LNCaP clone FGC (cell line): ENCODE measurements at regions not wholly inside any gene's neighbourhood (a gene's known extent, or its start where the extent isn't known, plus 50 kb on each side); places are given as distances from the start of the nearest gene placed in this dataset.

Experiments used
- DNase-seq: peaks from one replicate; pipeline ENCODE4 v3.0.0-alpha.2; 2011; ENCODE audit warnings: low read depth
- H3K4me3 ChIP-seq: 2 replicates; pipeline ENCODE4 v1.5.1; 2011; ENCODE audit warnings: mild to moderate bottlenecking, low read depth, low read length, control low read depth
- TF ChIP-seq, protein P1 (sequence below): IDR thresholded peaks from 2 replicates; pipeline ENCODE4 v1.5.1; 2012; ENCODE audit warnings: mild to moderate bottlenecking; ENCODE audit not compliant: control insufficient read depth, insufficient read depth; ENCODE audit errors: extremely low read depth

DNA sequence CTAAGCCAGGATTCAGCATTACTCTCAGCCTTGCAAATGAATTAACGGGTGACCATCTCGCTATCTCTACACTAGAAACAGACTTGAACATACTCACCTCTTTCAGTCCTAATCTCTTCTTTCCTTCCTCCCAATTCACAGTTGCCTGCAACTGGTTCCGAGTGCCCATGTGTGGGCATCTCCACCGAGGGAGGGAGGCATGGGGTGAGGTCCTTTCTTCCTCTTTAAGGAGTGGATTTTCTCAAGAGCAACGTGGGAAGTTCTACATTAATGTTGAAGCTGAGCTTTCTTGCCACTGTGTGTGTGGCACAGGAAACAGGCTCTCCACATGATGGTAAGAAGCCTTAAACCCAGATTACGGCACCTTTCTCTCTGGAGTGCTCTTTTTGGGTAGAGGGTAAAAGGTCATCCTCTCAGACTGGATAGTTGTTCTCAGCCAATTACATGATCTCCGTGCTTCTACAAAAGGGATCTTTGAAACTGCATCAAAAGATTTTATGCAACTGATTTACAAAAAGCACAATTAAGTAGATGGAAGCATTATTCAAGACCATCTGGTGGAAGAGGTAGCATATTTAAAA, 286.8 kb upstream of the NR2F2 start:
- TF ChIP-seq, protein P1, sequence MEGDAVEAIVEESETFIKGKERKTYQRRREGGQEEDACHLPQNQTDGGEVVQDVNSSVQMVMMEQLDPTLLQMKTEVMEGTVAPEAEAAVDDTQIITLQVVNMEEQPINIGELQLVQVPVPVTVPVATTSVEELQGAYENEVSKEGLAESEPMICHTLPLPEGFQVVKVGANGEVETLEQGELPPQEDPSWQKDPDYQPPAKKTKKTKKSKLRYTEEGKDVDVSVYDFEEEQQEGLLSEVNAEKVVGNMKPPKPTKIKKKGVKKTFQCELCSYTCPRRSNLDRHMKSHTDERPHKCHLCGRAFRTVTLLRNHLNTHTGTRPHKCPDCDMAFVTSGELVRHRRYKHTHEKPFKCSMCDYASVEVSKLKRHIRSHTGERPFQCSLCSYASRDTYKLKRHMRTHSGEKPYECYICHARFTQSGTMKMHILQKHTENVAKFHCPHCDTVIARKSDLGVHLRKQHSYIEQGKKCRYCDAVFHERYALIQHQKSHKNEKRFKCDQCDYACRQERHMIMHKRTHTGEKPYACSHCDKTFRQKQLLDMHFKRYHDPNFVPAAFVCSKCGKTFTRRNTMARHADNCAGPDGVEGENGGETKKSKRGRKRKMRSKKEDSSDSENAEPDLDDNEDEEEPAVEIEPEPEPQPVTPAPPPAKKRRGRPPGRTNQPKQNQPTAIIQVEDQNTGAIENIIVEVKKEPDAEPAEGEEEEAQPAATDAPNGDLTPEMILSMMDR = no peak
- DNase-seq = no peak
- no peak overlapping the region for H3K4me3 ChIP-seq

DNA sequence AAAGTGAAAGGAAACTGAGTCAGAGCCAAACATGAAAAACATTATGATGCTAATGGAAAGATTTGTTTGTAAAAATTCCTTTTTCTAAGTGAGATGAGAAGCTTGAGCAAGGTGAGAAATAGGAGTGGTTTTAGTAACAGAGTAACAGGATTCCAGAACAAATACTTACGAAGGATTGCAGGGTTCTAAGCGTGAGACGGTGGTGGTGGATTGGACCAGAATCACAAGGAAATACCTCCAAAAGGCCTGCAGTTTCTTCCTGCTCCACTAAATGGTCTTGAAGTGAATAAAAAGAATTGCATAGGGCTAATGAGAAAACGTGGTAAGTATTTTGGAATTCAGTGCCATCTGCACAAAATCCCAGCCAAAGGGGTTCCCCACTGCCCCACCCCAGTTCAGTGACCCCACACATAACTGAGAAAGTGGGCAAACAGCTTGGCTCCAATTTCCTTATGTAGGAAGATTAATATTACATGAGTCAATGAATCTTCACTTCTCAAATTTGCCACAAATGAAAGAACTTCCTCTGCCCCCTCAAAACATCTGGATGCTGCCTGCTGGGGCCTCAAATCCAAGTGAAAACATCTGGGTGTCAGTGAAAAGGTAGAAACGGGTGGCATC, 283.8 kb upstream of the NR2F2 start:
- no peak for DNase-seq
- TF ChIP-seq, protein P1 = no peak
- H3K4me3 ChIP-seq = no peak overlapping the region

DNA sequence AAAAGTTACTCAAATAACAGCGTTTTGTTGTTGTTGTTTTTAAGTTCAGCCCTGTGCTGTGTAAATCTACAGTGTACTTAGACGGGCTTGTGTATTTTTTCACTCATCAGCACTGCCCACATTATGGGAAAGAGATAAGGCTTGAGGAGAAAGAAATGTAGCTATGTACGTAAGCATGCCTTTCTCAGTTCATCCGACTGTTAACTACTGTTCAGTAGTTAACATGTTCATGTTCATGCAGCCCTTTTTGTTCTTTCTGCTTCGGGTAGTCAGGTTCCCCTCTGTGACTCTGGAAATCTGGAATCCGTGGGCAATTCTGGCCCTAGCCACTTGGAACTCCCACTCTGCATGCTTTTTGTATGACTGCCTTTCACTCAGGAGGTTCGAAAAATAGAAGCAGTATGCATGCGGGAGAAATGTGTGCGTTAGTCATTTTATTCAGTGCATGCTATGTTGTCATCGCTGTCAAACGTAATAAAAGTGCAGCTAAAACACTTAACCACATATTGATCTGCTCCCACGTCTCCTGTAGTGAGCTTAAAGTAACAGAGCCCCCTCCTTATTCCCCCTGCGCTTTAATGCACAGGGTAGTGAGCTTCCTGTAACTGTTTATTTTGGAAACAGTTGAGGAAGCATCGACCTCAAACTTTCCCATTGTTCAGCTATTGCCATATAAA, 283.1 kb upstream of the NR2F2 start:
- H3K4me3 ChIP-seq = no peak overlapping the region
- TF ChIP-seq, protein P1 = no peak
- no peak for DNase-seq

DNA sequence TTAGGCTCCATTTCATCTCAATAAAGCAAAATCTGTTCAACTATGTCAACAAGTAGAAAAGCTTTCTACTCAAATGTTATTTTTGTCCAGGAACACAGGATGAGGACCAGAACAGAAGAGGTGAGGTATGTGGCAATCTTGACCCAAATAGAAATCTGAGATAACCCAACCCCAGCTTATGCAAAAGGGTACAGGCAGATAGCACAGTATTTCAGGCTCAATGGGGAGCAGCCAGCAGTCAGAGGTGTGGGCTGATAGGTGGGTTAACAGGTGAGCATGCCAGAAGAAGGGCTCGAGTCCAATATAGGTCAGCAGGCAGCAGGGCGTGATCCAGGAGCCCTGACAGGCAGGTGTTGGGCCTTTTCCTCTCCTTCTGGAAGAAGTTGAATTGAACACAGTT, 281.2 kb upstream of the NR2F2 start:
- no peak for DNase-seq
- no peak overlapping the region for H3K4me3 ChIP-seq
- TF ChIP-seq, protein P1 = no peak

DNA sequence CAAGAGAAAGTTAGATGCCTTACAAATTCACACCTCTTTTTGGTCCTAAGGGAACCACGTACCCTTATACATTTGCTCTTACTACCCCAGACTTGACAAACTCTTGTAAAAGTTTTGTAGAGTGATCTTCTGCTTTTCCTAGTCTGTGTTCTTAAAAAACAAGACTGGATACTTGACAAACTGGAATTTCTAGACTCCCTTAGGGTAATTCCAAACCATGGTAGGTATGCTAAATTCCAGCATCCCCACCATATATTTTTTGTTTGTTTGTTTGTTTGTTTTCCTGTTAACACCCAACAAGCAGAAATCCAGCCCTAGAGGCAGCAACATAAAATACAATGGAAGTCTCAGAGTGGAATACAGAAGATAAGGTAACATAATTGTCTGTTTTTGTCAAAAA, 280.7 kb upstream of the NR2F2 start:
- TF ChIP-seq, protein P1 = no peak
- no peak overlapping the region for H3K4me3 ChIP-seq
- DNase-seq = no peak

DNA sequence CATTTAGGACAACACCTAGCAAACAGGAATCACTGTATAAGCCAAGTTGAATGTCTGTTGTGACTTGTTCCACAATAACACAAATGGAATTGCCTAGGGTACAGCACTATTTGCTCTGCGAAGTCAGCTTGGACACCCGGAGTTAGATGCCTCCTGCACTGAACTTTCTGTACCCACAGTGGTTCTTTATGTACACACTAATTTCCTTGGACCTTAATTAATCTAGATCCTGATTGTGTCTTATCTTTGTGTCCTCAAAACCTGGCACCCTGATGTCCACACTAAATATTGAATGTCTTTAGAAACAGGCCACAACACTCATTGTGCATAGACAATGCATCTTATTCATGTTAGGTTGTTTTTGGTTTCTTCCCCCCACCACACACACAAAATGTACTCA, 278.9 kb upstream of the NR2F2 start:
- TF ChIP-seq, protein P1 = no peak
- DNase-seq = no peak
- no peak overlapping the region for H3K4me3 ChIP-seq
